ENCODE measurements at regions not wholly inside any gene's neighbourhood (a gene's known extent, or its start where the extent isn't known, plus 50 kb on each side); places are given as distances from the start of the nearest gene placed in this dataset.

DNA sequence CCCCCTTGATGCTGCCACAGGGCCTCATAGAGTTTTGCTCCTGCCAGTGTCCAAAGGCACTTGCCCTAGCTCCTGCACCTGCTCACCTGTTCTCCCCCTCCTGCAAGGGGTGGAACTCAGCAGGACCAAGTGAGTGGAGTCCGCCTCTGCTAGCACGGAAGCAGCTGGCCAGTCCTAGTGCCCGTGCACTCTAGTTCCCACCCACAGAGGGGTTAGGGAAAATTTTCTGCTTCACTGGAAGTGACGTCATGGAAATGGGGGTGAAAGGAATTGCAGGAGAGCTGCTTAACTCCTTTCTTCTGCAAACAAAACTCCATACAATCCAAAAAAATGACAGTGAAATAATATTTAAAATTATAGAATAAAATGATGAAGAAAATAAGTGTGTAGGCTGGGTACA, 609.7 kb upstream of the SLITRK1 start:
- Histone ChIP-seq H3K9me3 (ENCODE audit: control insufficient read depth in 1 of 2, insufficient read depth in 1 of 2, low read depth in 1 of 2, low read length in 2 of 2) (no peaks in the 10 kb centered on the region), H3K9ac (ENCODE audit: low read length) (no peak overlapping the region), H3K27me3 (ENCODE audit: insufficient read depth, low read length) (no peaks in the 10 kb centered on the region), H3K4me3 (replicated peaks in 1 of 2; ENCODE audit: low read depth in 1 of 2, low read length in 2 of 2) (no peak overlapping the region), H2AFZ (ENCODE audit: low read depth, low read length, poor library complexity, severe bottlenecking) (no peak overlapping the region), H3K27ac (ENCODE audit: low read depth, low read length) (no peak overlapping the region), H3K4me2 (ENCODE audit: low read length) (no peak overlapping the region), H3K9me2 (ENCODE audit: insufficient read depth) (no peaks in the 10 kb centered on the region), H4K20me1 (ENCODE audit: insufficient read depth) (no peaks in the 10 kb centered on the region), H3K4me1 (ENCODE audit: control insufficient read depth in 1 of 2, insufficient read depth in 2 of 2, low read length in 2 of 2) (no peaks in the 10 kb centered on the region), H3K79me2 (ENCODE audit: insufficient read depth, low read length) (no peaks in the 10 kb centered on the region), H3K36me3 (ENCODE audit: control insufficient read depth in 1 of 2, insufficient read depth in 2 of 2, low read length in 2 of 2) (no peaks in the 10 kb centered on the region)
- no TSS peak for BruUV-seq (replicated peaks)
- TF ChIP-seq FOSL1 (IDR thresholded peaks at IDR 0.05; ENCODE audit: low read depth) (no peak), MAX (IDR thresholded peaks at IDR 0.05) (no peak), EGR1 (IDR thresholded peaks at IDR 0.05; ENCODE audit: low read depth) (no peak), SP1 (IDR thresholded peaks at IDR 0.05; ENCODE audit: low read depth) (no peak), RAD21 (IDR thresholded peaks at IDR 0.05; ENCODE audit: low read depth) (no peak), ZBTB33 (IDR thresholded peaks at IDR 0.05; ENCODE audit: extremely low read depth, insufficient replicate concordance, low read length) (no peak), POLR2A (IDR thresholded peaks at IDR 0.05; ENCODE audit: borderline replicate concordance, extremely low read depth, insufficient read depth, insufficient read length) (no peak), ATF3 (IDR thresholded peaks at IDR 0.05) (no peak), YY1 (IDR thresholded peaks at IDR 0.05; ENCODE audit: extremely low read depth, insufficient replicate concordance, low read depth, low read length) (no peak), TCF7L2 (IDR thresholded peaks at IDR 0.05; ENCODE audit: borderline replicate concordance, extremely low read depth, insufficient read depth, insufficient read length) (no peak), CTCF (IDR thresholded peaks at IDR 0.05 in 2 of 3, conservative IDR thresholded peaks at IDR 0.05 in 1 of 3; ENCODE audit: borderline replicate concordance in 1 of 3, insufficient read depth in 1 of 3, low read depth in 2 of 3, low read length in 2 of 3) (no peak), ELF1 (IDR thresholded peaks at IDR 0.05; ENCODE audit: borderline replicate concordance, low read depth) (no peak)
- ChIA-PET RAD21 (ENCODE audit: low non-redundant PET in 1 of 2, low total read pairs in 2 of 2, uncharacterized antibody in 2 of 2, unreplicated experiment in 2 of 2) (no interaction called here), CTCF (no interaction called here), POLR2A (no interaction called here)
- no peak for ATAC-seq
- DNase-seq (ENCODE audit: low read depth, low spot score), result no peak
- intact Hi-C loops (cut with micrococcal nuclease), result no loop called here

Measured in HCT116 (cell line).